ENCODE measurements at regions not wholly inside any gene's neighbourhood (a gene's known extent, or its start where the extent isn't known, plus 50 kb on each side); places are given as distances from the start of the nearest gene placed in this dataset.
"Not testable (repeated sequence)": the region's sequence is repeated elsewhere in the genome, so short reads cannot be mapped to it uniquely, and the experiment has no call there.

DNA sequence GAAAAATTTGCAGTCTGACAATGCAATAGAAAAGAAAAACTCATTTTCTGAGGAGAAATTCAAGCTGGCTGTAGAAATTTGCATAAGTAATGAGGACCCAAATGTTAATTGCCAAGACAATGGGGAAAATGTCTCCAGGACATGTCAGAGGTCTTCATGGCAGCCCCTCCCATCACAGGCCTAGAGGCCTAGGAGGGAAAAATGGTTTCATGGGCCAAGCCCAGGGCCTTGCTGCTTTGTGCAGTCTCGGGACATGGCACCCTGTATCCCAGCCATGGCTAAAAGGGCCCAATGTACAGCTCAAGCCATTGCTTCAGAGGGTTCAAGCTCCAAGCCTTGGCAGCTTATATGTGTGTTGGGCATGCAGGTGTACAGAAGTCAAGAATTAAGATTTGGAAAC is 244.9 kb upstream of the ZFP42 start:
- H3K27ac ChIP-seq (replicated peaks); DNase-seq (ENCODE audit: low read depth in 1 of 2, low spot score in 1 of 2); H3K4me3 ChIP-seq (replicated peaks; ENCODE audit: insufficient read depth, low read length); H3K27me3 ChIP-seq (ENCODE audit: insufficient read depth, poor library complexity, severe bottlenecking): not testable (repeated sequence)

DNA sequence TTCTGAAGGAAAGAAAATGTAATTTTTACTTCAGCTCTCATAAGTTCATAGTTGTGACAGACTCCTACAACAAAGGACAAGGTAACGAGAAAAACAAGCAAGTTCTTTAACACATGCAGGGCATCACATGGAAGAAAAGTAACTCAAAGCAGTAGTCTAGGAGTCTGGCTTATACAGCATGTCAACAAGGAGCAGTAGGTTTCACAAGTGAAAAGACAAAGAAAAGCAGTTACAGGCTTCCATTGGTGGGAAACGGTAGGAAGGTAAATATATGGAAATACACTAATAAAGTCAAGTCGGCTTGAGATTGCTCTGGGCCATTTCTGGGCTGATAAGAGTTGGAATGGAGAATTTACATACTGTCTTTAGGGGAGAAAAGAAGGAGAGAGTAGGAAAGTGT is 228.4 kb upstream of the ZFP42 start:
- no peak for DNase-seq (ENCODE audit: low read depth in 1 of 2, low spot score in 1 of 2)
- no peak overlapping the region for H3K4me3 ChIP-seq (replicated peaks; ENCODE audit: insufficient read depth, low read length)
- no peak overlapping the region for H3K27ac ChIP-seq (replicated peaks)
- TF ChIP-seq, protein P1, sequence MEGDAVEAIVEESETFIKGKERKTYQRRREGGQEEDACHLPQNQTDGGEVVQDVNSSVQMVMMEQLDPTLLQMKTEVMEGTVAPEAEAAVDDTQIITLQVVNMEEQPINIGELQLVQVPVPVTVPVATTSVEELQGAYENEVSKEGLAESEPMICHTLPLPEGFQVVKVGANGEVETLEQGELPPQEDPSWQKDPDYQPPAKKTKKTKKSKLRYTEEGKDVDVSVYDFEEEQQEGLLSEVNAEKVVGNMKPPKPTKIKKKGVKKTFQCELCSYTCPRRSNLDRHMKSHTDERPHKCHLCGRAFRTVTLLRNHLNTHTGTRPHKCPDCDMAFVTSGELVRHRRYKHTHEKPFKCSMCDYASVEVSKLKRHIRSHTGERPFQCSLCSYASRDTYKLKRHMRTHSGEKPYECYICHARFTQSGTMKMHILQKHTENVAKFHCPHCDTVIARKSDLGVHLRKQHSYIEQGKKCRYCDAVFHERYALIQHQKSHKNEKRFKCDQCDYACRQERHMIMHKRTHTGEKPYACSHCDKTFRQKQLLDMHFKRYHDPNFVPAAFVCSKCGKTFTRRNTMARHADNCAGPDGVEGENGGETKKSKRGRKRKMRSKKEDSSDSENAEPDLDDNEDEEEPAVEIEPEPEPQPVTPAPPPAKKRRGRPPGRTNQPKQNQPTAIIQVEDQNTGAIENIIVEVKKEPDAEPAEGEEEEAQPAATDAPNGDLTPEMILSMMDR (IDR thresholded peaks at IDR 0.05; ENCODE audit: insufficient read depth, low read length): no peak
- TF ChIP-seq POLR2AphosphoS5 (IDR thresholded peaks at IDR 0.05; ENCODE audit: low read depth) (no peak), SPI1 (IDR thresholded peaks at IDR 0.05; ENCODE audit: borderline replicate concordance, low read depth) (no peak), GABPA (IDR thresholded peaks at IDR 0.05; ENCODE audit: low read depth) (no peak)
- TF ChIP-seq, protein P2, sequence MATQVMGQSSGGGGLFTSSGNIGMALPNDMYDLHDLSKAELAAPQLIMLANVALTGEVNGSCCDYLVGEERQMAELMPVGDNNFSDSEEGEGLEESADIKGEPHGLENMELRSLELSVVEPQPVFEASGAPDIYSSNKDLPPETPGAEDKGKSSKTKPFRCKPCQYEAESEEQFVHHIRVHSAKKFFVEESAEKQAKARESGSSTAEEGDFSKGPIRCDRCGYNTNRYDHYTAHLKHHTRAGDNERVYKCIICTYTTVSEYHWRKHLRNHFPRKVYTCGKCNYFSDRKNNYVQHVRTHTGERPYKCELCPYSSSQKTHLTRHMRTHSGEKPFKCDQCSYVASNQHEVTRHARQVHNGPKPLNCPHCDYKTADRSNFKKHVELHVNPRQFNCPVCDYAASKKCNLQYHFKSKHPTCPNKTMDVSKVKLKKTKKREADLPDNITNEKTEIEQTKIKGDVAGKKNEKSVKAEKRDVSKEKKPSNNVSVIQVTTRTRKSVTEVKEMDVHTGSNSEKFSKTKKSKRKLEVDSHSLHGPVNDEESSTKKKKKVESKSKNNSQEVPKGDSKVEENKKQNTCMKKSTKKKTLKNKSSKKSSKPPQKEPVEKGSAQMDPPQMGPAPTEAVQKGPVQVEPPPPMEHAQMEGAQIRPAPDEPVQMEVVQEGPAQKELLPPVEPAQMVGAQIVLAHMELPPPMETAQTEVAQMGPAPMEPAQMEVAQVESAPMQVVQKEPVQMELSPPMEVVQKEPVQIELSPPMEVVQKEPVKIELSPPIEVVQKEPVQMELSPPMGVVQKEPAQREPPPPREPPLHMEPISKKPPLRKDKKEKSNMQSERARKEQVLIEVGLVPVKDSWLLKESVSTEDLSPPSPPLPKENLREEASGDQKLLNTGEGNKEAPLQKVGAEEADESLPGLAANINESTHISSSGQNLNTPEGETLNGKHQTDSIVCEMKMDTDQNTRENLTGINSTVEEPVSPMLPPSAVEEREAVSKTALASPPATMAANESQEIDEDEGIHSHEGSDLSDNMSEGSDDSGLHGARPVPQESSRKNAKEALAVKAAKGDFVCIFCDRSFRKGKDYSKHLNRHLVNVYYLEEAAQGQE (IDR thresholded peaks at IDR 0.05; ENCODE audit: insufficient replicate concordance, low read depth): no peak
- no peaks in the 10 kb centered on the region for H3K27me3 ChIP-seq (ENCODE audit: insufficient read depth, poor library complexity, severe bottlenecking)

DNA sequence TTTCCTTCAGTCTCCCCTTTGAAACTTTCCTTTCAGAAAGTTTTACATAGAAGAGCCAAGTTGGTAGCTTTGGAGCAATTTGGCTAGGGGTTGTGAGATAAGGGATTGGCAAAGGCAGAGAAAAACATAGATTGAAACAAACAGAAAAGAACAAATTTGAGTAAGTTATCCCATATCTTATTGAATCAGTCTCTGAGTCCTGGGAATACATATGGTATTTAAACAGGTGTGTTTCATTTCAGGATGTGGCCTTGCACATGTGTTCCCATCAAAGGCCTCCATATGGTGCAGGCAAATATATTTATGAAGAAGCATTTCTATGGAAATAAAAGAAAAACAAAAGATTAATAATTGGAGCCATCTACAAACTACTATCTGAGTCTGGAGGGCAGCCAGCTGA is 227.9 kb upstream of the ZFP42 start:
- Histone ChIP-seq H3K27me3 (ENCODE audit: insufficient read depth, poor library complexity, severe bottlenecking) (no peaks in the 10 kb centered on the region), H3K27ac (replicated peaks) (no peak overlapping the region), H3K4me3 (replicated peaks; ENCODE audit: insufficient read depth, low read length) (no peak overlapping the region)
- no peak for DNase-seq (ENCODE audit: low read depth in 1 of 2, low spot score in 1 of 2)
- TF ChIP-seq, protein P2 (IDR thresholded peaks at IDR 0.05; ENCODE audit: insufficient replicate concordance, low read depth): no peak
- TF ChIP-seq, protein P1 (IDR thresholded peaks at IDR 0.05; ENCODE audit: insufficient read depth, low read length): no peak
- TF ChIP-seq POLR2AphosphoS5 (IDR thresholded peaks at IDR 0.05; ENCODE audit: low read depth) (no peak), SPI1 (IDR thresholded peaks at IDR 0.05; ENCODE audit: borderline replicate concordance, low read depth) (no peak), GABPA (IDR thresholded peaks at IDR 0.05; ENCODE audit: low read depth) (no peak)

DNA sequence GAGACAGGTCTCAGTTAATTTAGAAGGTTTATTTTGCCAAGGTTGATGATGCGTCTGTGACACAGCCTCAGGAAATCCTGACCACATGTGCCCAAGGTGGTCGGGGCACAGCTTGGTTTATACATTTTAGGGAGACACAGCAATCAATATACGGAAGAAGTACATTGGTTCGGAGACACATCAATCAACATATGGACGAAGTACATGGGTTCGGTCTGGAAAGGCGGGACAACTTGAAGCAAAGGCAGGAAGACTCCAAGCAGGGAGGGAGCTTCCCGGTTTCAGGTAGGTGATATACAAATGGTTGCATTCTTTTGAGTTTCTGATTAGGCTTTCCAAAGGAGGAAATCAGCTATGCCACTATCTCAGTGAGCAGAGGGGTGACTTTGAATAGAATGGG is 225.2 kb upstream of the ZFP42 start:
- H3K27ac ChIP-seq (replicated peaks): no peak overlapping the region
- DNase-seq (ENCODE audit: low read depth in 1 of 2, low spot score in 1 of 2): no peak
- TF ChIP-seq SPI1 (IDR thresholded peaks at IDR 0.05; ENCODE audit: borderline replicate concordance, low read depth) (no peak), POLR2AphosphoS5 (IDR thresholded peaks at IDR 0.05; ENCODE audit: low read depth) (no peak), GABPA (IDR thresholded peaks at IDR 0.05; ENCODE audit: low read depth) (no peak)
- TF ChIP-seq, protein P2 (IDR thresholded peaks at IDR 0.05; ENCODE audit: insufficient replicate concordance, low read depth): no peak
- TF ChIP-seq, protein P1 (IDR thresholded peaks at IDR 0.05; ENCODE audit: insufficient read depth, low read length): no peak

More for the DNA sequence above, 225.2 kb upstream of the ZFP42 start:
- H3K27me3 ChIP-seq (ENCODE audit: insufficient read depth, poor library complexity, severe bottlenecking): no peaks in the 10 kb centered on the region
- H3K4me3 ChIP-seq (replicated peaks; ENCODE audit: insufficient read depth, low read length): no peak overlapping the region
